Thymus (tissue), 11 donors: ENCODE measurements at regions not wholly inside any gene's neighbourhood (a gene's known extent, or its start where the extent isn't known, plus 50 kb on each side); places are given as distances from the start of the nearest gene placed in this dataset.

Source experiments
- DNase-seq, 9 donors: peaks; one replicate each; pipeline ENCODE4 v3.0.0-alpha.2; 2013; ENCODE audit warnings: low spot score in 9 of 9, low read depth in 6 of 9, missing footprints in 1 of 9
- H3K27ac ChIP-seq, 2 donors: one replicate each; pipeline ENCODE4 v1.5.1; 2013; ENCODE audit warnings: control low read depth in 1 of 2, low read depth in 1 of 2, low read length in 1 of 2, mild to moderate bottlenecking in 1 of 2, moderate library complexity in 1 of 2
- H3K27me3 ChIP-seq, 2 donors: one replicate each; pipeline ENCODE4 v1.5.1; 2013; ENCODE audit warnings: low read length in 1 of 2; ENCODE audit not compliant: control insufficient read depth in 2 of 2, insufficient read depth in 1 of 2
- H3K36me3 ChIP-seq, 2 donors: one replicate each; pipeline ENCODE4 v1.5.1; 2013; ENCODE audit warnings: low read length in 1 of 2, mild to moderate bottlenecking in 1 of 2, moderate library complexity in 1 of 2; ENCODE audit not compliant: control insufficient read depth in 2 of 2, insufficient read depth in 2 of 2
- H3K4me1 ChIP-seq, 2 donors: one replicate each; pipeline ENCODE4 v1.5.1; 2013; ENCODE audit warnings: low read length in 2 of 2; ENCODE audit not compliant: control insufficient read depth in 2 of 2, insufficient read depth in 2 of 2
- H3K4me3 ChIP-seq, 2 donors: one replicate each; pipeline ENCODE4 v1.5.1; 2013; ENCODE audit warnings: low read length in 2 of 2, control low read depth in 1 of 2, mild to moderate bottlenecking in 1 of 2
- H3K9me3 ChIP-seq, 2 donors: one replicate each; pipeline ENCODE4 v1.5.1; 2013; ENCODE audit warnings: low read length in 1 of 2, mild to moderate bottlenecking in 1 of 2; ENCODE audit not compliant: control insufficient read depth in 2 of 2, insufficient read depth in 1 of 2
- WGBS: extraction: QIAGEN DNeasy Blood & Tissue Kit; methylation state at CpG from one replicate; pipeline ENCODE4 v1.1.7; 2013; 5-methylcytosine and 5-hydroxymethylcytosine counted together
- donor health status: healthy.

GRCh38 chr2:145617420-145617819 is 1097.5 kb upstream of the ZEB2 start:
- Histone ChIP-seq H3K36me3 (no peaks in the 10 kb centered on the region), H3K4me3 (no peak overlapping the region), H3K27ac (no peak overlapping the region), H3K4me1 (no peaks in the 10 kb centered on the region), H3K27me3 (no peaks in the 10 kb centered on the region), H3K9me3 (no peaks in the 10 kb centered on the region)
- WGBS = 96% methylated on average over 1 of the region's 1 CpG
- no peak for DNase-seq

DNA sequence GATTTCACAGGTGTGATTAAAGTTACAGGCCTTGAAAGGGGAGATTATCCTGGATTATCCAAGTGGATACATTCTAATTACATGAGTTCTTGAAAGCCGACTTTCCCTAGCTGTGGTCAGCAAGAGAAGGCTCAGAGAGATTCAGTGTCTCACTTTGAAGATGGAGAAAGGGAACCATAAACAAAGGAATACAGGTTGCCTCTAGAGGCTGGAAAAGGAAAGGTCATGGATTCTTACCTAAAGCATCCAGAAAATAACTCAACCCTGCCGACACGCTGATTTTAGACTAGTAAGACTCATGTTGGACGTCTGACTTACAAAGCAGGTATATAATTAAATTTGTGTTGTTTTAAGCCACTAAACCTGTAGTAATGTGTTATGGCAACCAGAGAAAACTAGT is 1095.7 kb upstream of the ZEB2 start:
- H3K27ac ChIP-seq = no peak overlapping the region
- H3K4me3 ChIP-seq = no peak overlapping the region
- no peaks in the 10 kb centered on the region for H3K27me3 ChIP-seq
- H3K9me3 ChIP-seq = no peaks in the 10 kb centered on the region
- 98% methylated on average over 4 of the region's 4 CpGs for WGBS
- no peaks in the 10 kb centered on the region for H3K36me3 ChIP-seq
- H3K4me1 ChIP-seq = no peaks in the 10 kb centered on the region
- DNase-seq = no peak

- Histone ChIP-seq H3K36me3 (no peaks in the 10 kb centered on the region), H3K27ac (no peak overlapping the region), H3K4me1 (no peaks in the 10 kb centered on the region), H3K4me3 (no peak overlapping the region), H3K27me3 (no peaks in the 10 kb centered on the region), H3K9me3 (no peaks in the 10 kb centered on the region)
- DNase-seq = no peak
- WGBS = 96% methylated on average over 3 of the region's 3 CpGs
Observed at GRCh38 chr2:145609951-145610350, 1090.0 kb upstream of the ZEB2 start.

DNA sequence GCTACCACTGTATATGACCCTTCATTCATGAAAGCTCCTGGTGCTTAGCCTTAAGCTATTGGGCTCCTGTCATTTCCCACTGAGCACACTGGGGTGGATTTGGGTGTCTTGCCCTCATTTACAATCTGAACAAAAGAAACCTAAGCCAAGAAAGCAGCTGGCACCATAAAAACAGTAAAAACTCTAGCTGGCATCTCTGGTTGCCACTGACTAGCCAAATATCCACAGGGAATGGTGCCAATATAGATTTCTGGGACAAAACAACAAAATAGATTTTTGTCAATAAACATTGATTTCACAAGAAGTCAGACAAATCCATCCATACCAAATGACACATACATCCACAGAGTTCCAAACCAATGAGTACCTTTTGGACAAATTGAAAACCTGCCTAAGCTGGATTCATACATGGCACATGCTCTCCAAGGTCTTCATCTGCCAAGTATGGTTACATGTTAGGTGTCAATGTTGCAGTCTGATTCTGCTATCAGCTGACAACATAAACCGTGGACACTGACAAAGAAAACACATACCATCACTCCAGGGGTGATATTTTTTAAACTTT is 1081.5 kb upstream of the ZEB2 start:
- 92% methylated on average over 1 of the region's 1 CpG for WGBS
- Histone ChIP-seq H3K9me3 (no peaks in the 10 kb centered on the region), H3K27me3 (no peaks in the 10 kb centered on the region), H3K4me1 (no peaks in the 10 kb centered on the region), H3K4me3 (no peak overlapping the region), H3K36me3 (no peaks in the 10 kb centered on the region), H3K27ac (no peak overlapping the region)
- DNase-seq = no peak

DNA sequence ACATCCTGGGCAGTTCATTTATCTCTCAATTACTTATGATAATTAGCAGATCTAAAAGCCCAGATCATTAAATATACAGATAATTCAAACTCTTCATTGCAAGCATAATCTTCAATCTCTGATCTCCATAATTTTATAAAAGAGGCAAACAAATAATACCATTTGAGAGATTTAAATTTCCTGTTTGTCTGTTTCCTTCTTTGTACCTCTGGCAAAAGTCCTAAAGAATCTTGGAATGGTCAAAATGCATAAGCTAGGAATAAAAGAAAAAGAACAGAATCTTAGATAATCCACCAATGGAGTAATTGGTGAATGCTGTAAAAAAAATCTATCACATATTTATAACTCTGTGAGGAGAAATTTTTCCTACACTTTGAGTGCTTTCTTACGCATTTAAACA is 1080.9 kb upstream of the ZEB2 start:
- Histone ChIP-seq H3K4me3 (no peak overlapping the region), H3K27me3 (no peaks in the 10 kb centered on the region), H3K27ac (no peak overlapping the region), H3K9me3 (no peaks in the 10 kb centered on the region), H3K36me3 (no peaks in the 10 kb centered on the region), H3K4me1 (no peaks in the 10 kb centered on the region)
- 97% methylated on average over 1 of the region's 1 CpG for WGBS
- no peak for DNase-seq

- H3K4me3 ChIP-seq = no peak overlapping the region
- H3K27me3 ChIP-seq = no peaks in the 10 kb centered on the region
- H3K9me3 ChIP-seq = no peaks in the 10 kb centered on the region
- H3K27ac ChIP-seq = no peak overlapping the region
- no peaks in the 10 kb centered on the region for H3K36me3 ChIP-seq
- no peaks in the 10 kb centered on the region for H3K4me1 ChIP-seq
- DNase-seq = no peak
Observed at GRCh38 chr2:145599756-145600155, 1079.8 kb upstream of the ZEB2 start.

GRCh38 chr2:145598434-145598833 is 1078.5 kb upstream of the ZEB2 start:
- H3K4me3 ChIP-seq = no peak overlapping the region
- no peaks in the 10 kb centered on the region for H3K27me3 ChIP-seq
- H3K9me3 ChIP-seq = no peaks in the 10 kb centered on the region
- H3K36me3 ChIP-seq = no peaks in the 10 kb centered on the region
- no peak for DNase-seq
- H3K4me1 ChIP-seq = no peaks in the 10 kb centered on the region
- H3K27ac ChIP-seq = no peak overlapping the region
- WGBS = 93% methylated on average over 4 of the region's 4 CpGs

- Histone ChIP-seq H3K27me3 (no peaks in the 10 kb centered on the region), H3K27ac (no peak overlapping the region), H3K4me3 (no peak overlapping the region), H3K36me3 (no peaks in the 10 kb centered on the region), H3K4me1 (no peaks in the 10 kb centered on the region), H3K9me3 (no peaks in the 10 kb centered on the region)
- no peak for DNase-seq
Observed at GRCh38 chr2:145597809-145598208, 1077.9 kb upstream of the ZEB2 start.

- no peak overlapping the region for H3K27ac ChIP-seq
- H3K36me3 ChIP-seq = no peaks in the 10 kb centered on the region
- no peak for DNase-seq
- 97% methylated on average over 1 of the region's 1 CpG for WGBS
- H3K4me3 ChIP-seq = no peak overlapping the region
- H3K9me3 ChIP-seq = no peaks in the 10 kb centered on the region
- H3K4me1 ChIP-seq = no peaks in the 10 kb centered on the region
- no peaks in the 10 kb centered on the region for H3K27me3 ChIP-seq
Observed at GRCh38 chr2:145597006-145597405, 1077.1 kb upstream of the ZEB2 start.

- 97% methylated on average over 3 of the region's 3 CpGs for WGBS
- H3K4me3 ChIP-seq = no peak overlapping the region
- DNase-seq = no peak
- H3K4me1 ChIP-seq = no peaks in the 10 kb centered on the region
- H3K9me3 ChIP-seq = no peaks in the 10 kb centered on the region
- H3K27me3 ChIP-seq = no peaks in the 10 kb centered on the region
- no peaks in the 10 kb centered on the region for H3K36me3 ChIP-seq
- H3K27ac ChIP-seq = no peak overlapping the region
Observed at GRCh38 chr2:145596416-145596815, 1076.5 kb upstream of the ZEB2 start.
